SU-DHL-6 (cell line): ENCODE measurements at regions not wholly inside any gene's neighbourhood (a gene's known extent, or its start where the extent isn't known, plus 50 kb on each side); places are given as distances from the start of the nearest gene placed in this dataset.

Source experiments
- H2AFZ ChIP-seq: fragments of 200-600 bp; sonication (generic); 2 replicates; pipeline ENCODE4 v1.6.1; 2014; ENCODE audit warnings: low read depth, mild to moderate bottlenecking, moderate library complexity, mixed read lengths, antibody characterized with exemption, low read length; ENCODE audit not compliant: severe bottlenecking
- H3F3A ChIP-seq: fragments of 200-600 bp; shearing (Covaris generic); 2 replicates; pipeline ENCODE4 v1.6.0; 2016; ENCODE audit warnings: antibody characterized with exemption, mild to moderate bottlenecking; ENCODE audit not compliant: insufficient read depth
- H3K27ac ChIP-seq: fragments of 200-600 bp; sonication (generic); 2 replicates; pipeline ENCODE4 v1.5.1; 2016; ENCODE audit warnings: low read depth, mild to moderate bottlenecking, low read length, moderate library complexity, mixed read lengths
- H3K27me3 ChIP-seq: fragments of 200-600 bp; sonication (generic), shearing (Covaris generic); 2 replicates; pipeline ENCODE4 v1.6.0; 2014; ENCODE audit warnings: mild to moderate bottlenecking, low read length
- H3K36me3 ChIP-seq: fragments of 200-600 bp; sonication (generic); 2 replicates; pipeline ENCODE4 v1.6.1; 2014; ENCODE audit warnings: mild to moderate bottlenecking, low read length, mixed read lengths
- H3K4me2 ChIP-seq: fragments of 300-600, 200-600 bp; shearing (Covaris generic), sonication (generic); 2 replicates; pipeline ENCODE4 v1.6.0; 2014; ENCODE audit warnings: low read length, low read depth, mild to moderate bottlenecking; ENCODE audit not compliant: poor library complexity, severe bottlenecking
- H3K4me3 ChIP-seq: fragments of 200-600 bp; sonication (generic); 2 replicates; pipeline ENCODE4 v1.5.1; 2014; ENCODE audit warnings: antibody characterized with exemption, low read length, mild to moderate bottlenecking, mixed read lengths; ENCODE audit not compliant: insufficient read depth, poor library complexity, severe bottlenecking
- H3K79me2 ChIP-seq: fragments of 200-600 bp; sonication (generic); 2 replicates; pipeline ENCODE4 v1.6.1; 2014; ENCODE audit warnings: mild to moderate bottlenecking, low read length, moderate library complexity; ENCODE audit not compliant: insufficient read depth
- H3K9ac ChIP-seq: fragments of 200-600 bp; sonication (generic); 2 replicates; pipeline ENCODE4 v1.7.0; 2014; ENCODE audit warnings: mild to moderate bottlenecking, low read length
- H3K9me2 ChIP-seq: fragments of 200-600 bp; sonication (generic); replicated peaks from 2 replicates; pipeline ENCODE4 v1.6.1; 2014; ENCODE audit warnings: low read length; ENCODE audit not compliant: insufficient read depth
- H3K9me3 ChIP-seq: fragments of 200-600 bp; sonication (generic); 2 replicates; pipeline ENCODE4 v1.6.1; 2014; ENCODE audit warnings: low read length, mixed read lengths; ENCODE audit not compliant: insufficient read depth
- H4K20me1 ChIP-seq: fragments of 200-600 bp; sonication (generic); 2 replicates; pipeline ENCODE4 v1.6.1; 2014; ENCODE audit warnings: low read depth, mild to moderate bottlenecking, antibody characterized with exemption, low read length, moderate library complexity, mixed read lengths
- EZH2phosphoT487 ChIP-seq: fragments of 200-600 bp; sonication (generic), shearing (Covaris generic); conservative IDR thresholded peaks from 2 replicates; pipeline ENCODE4 v1.6.1; 2018; ENCODE audit warnings: mild to moderate bottlenecking, antibody characterized with exemption, low read length, moderate library complexity, mixed read lengths
- TF ChIP-seq, protein P1 (sequence below): fragments of 200-600 bp; sonication (generic); IDR thresholded peaks from one replicate; pipeline ENCODE4 v1.5.1; 2017; ENCODE audit warnings: antibody characterized with exemption, mild to moderate bottlenecking, low read length, moderate library complexity; ENCODE audit not compliant: insufficient read depth, poor library complexity, severe bottlenecking

DNA sequence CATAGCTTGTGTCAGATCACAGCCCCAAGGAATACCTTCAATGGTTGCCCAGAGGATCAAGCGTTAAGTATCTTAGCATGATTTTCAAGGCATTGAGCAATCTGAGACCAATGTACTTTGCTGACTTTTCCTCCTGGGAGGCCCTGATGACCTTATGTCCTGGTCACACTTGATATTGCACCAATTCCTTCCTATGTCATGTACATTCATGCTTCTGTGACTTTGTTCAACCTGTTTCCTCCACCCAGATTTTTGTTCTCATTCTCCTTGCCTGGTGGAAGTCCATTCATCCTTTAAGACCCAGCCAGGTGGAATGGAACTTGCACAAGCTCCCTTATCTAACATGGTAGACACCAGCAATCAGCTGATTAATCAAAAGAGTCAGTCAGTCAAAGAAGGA, 160.8 kb downstream of the PFKFB3 start:
- TF ChIP-seq, protein P1, sequence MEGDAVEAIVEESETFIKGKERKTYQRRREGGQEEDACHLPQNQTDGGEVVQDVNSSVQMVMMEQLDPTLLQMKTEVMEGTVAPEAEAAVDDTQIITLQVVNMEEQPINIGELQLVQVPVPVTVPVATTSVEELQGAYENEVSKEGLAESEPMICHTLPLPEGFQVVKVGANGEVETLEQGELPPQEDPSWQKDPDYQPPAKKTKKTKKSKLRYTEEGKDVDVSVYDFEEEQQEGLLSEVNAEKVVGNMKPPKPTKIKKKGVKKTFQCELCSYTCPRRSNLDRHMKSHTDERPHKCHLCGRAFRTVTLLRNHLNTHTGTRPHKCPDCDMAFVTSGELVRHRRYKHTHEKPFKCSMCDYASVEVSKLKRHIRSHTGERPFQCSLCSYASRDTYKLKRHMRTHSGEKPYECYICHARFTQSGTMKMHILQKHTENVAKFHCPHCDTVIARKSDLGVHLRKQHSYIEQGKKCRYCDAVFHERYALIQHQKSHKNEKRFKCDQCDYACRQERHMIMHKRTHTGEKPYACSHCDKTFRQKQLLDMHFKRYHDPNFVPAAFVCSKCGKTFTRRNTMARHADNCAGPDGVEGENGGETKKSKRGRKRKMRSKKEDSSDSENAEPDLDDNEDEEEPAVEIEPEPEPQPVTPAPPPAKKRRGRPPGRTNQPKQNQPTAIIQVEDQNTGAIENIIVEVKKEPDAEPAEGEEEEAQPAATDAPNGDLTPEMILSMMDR = no peak
- no peak for TF ChIP-seq EZH2phosphoT487
- Histone ChIP-seq H3K27me3 (no peaks in the 10 kb centered on the region), H3K4me2 (no peak overlapping the region), H4K20me1 (no peaks in the 10 kb centered on the region), H2AFZ (no peak overlapping the region), H3F3A (no peaks in the 10 kb centered on the region), H3K9me3 (peaks cover under 1% of the 10 kb centered on the region; the same call in 1 of the 2 replicates), H3K36me3 (peaks cover 17% of the 10 kb centered on the region), H3K4me3 (no peak overlapping the region), H3K9me2 (no peaks in the 10 kb centered on the region), H3K27ac (no peak overlapping the region), H3K9ac (no peak overlapping the region), H3K79me2 (no peaks in the 10 kb centered on the region)

DNA sequence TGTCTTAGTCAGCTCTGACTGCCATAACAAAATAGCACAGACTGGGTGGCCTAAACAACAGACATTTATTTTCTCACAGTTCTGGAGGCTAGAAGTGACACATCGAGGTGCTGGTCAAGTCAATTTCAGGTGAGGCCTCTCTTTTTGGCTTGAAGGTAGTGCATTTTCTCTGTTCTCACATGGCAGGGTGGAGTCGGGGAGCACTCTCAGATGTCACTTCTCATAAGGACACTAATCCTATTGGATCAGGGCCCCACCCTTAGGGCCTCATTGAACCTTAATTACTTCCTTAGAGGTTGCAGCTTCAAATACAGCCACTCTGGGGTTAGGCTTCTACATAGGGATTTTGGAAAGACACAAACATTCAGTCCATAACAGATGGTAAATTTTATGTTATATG, 161.6 kb downstream of the PFKFB3 start:
- H3K9me2 ChIP-seq = no peaks in the 10 kb centered on the region
- H3K4me3 ChIP-seq = no peak overlapping the region

DNA sequence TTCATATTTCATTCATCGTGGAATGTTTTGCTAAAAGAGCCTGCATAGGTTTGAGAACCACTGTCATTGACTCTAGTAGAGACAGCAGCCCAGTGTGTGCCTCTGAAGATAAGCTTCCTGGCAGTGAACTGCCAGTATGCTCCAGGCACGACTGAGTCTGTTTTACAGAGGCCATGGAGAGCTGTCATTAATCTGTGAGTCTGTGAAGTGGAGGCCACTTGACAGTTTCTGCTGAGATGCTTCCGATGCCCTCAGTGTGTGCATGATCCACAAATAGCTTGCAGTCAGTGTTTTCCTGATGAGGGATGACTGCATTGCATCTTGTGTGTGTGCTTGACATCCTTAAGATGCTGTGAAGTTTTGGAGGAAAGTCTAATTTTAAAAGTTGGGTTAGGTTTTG, 162.2 kb downstream of the PFKFB3 start:
- no peak overlapping the region for H2AFZ ChIP-seq
- H3K4me3 ChIP-seq = no peak overlapping the region
- H3K4me2 ChIP-seq = no peak overlapping the region
- no peaks in the 10 kb centered on the region for H3K79me2 ChIP-seq
- no peaks in the 10 kb centered on the region for H4K20me1 ChIP-seq
- no peaks in the 10 kb centered on the region for H3F3A ChIP-seq
- peaks cover 7% of the 10 kb centered on the region; the same call in 1 of the 2 replicates for H3K36me3 ChIP-seq
- no peaks in the 10 kb centered on the region for H3K9me3 ChIP-seq
- no peaks in the 10 kb centered on the region for H3K9me2 ChIP-seq
- H3K27ac ChIP-seq = no peak overlapping the region
- H3K9ac ChIP-seq = no peak overlapping the region
- TF ChIP-seq, protein P1 = no peak
- TF ChIP-seq EZH2phosphoT487 = no peak
- H3K27me3 ChIP-seq = no peaks in the 10 kb centered on the region

More for the DNA sequence above, 161.6 kb downstream of the PFKFB3 start:
- H3K4me2 ChIP-seq = no peak overlapping the region
- H3K9ac ChIP-seq = no peak overlapping the region
- peaks cover 12% of the 10 kb centered on the region for H3K36me3 ChIP-seq
- H3K27ac ChIP-seq = no peak overlapping the region
- no peaks in the 10 kb centered on the region for H3K27me3 ChIP-seq
- H3K79me2 ChIP-seq = no peaks in the 10 kb centered on the region
- no peaks in the 10 kb centered on the region for H3K9me3 ChIP-seq
- TF ChIP-seq EZH2phosphoT487 = no peak
- TF ChIP-seq, protein P1 = no peak
- no peaks in the 10 kb centered on the region for H3F3A ChIP-seq
- no peaks in the 10 kb centered on the region for H4K20me1 ChIP-seq
- no peak overlapping the region for H2AFZ ChIP-seq
